GDM1 (cell line): ENCODE measurements at regions not wholly inside any gene's neighbourhood (a gene's known extent, or its start where the extent isn't known, plus 50 kb on each side); places are given as distances from the start of the nearest gene placed in this dataset.

Experiments used
- DNase-seq: peaks from one replicate; lab custom pipeline; 2025; lab: John Stamatoyannopoulos, UW

- DNase-seq, result no peak
These were observed 166.9 kb downstream of the SNX10 start for GRCh38 chr7:26458466-26459145.

- no peak for DNase-seq
These were observed 168.0 kb downstream of the SNX10 start for GRCh38 chr7:26459540-26460193.

GRCh38 chr7:26460351-26461085 is 168.9 kb downstream of the SNX10 start:
- DNase-seq, result no peak

GRCh38 chr7:26461518-26461917 is 169.9 kb downstream of the SNX10 start:
- no peak for DNase-seq

- DNase-seq, result no peak
These were observed 174.3 kb downstream of the SNX10 start for GRCh38 chr7:26466007-26466406.

DNA sequence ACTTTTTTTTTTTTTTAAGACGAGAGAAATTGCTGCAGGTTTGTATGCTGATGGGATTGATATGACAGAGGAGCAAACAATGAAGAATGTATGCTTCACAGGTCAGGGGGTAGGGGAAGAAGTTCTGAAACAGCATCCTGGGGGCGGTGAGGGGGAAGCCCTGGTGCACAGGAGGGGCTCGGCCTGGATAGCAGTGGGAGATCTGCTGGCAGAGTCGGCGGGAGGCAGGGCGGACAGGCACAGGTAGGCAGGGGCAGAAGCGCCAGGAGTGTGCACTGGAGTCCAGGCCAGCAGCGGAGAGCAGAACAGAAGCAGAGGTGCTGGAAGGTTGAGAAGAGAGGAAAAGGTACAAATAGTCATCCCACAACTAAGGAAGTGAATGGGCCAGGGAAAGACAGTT is 175.4 kb downstream of the SNX10 start:
- DNase-seq, result no peak

DNA sequence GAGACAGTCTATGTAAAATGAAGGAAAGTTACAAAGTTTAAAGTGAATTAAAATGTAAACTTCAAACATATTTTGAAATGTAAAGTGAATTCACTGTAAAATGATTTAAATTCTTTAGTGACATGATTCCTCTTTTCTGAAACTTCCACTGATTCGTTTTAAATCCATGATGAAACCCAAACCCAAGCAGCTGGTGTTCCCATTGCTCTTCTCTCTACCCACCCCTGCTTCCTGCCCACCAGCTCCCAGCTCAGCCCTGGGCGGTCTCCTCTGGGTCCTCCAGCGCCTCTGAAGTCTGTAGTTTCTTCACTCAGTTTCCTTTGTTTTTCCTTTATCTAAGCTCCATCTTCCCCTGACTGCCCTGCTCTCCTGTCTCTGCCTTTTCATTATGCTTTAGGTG is 175.9 kb downstream of the SNX10 start:
- DNase-seq, result no peak

- no peak for DNase-seq
These were observed 177.0 kb downstream of the SNX10 start for GRCh38 chr7:26468625-26469024.

- no peak for DNase-seq
These were observed 177.5 kb downstream of the SNX10 start for GRCh38 chr7:26469188-26469587.

DNA sequence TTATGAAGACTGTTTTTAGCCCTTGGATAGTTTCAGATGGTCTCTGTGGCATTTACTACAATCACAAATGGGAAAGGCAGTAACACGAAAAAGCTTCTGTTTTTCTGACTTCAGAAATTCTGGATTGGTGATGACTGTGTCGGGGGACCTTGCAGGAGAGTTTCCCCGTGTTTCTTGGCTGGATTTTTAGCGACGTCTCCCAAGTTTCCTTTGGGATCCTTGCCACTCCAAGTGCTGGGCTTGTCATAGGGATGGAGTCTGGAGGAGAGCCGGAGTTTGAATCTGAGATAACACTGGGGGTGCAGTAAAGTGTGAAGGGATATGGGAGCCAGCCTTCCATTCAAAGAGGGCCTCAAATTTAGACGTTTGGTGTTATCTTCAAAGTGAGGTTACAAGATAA is 179.0 kb downstream of the SNX10 start:
- DNase-seq, result no peak

DNA sequence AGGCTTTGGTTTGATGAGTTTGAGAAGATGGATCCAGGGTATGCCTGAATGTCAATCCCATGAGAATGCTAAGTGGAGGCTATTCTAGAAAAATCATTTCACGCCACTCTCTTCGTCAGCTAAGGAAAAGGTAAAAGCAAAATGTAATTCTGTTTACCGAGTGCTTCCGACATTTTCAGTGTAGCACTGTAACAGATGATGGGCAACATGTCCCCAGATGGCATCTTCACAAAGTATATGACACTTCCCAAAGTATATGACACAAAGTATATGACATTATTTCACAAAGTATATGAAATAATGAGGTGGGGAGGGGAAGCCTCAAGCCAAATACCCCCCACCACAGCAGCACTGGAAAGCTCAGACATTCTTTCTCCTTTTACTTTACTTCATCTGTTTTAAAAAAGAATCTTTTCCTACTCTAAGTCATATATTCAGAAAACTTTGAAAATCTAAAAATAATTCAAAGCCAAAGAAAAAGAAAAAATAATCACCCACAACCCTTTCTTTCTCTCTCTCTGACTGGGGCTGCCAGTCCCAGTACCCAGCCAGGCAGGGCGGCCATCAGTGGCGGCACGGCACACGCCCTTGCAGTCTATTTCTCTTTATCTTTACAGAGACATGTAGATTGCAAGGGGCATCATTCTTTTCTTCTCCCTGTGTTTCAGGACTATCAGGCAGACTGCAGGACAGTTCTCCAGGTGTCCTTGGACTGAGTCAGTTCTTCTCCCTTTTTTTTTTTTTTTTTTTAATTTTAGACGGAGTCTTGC is 179.8 kb downstream of the SNX10 start:
- no peak for DNase-seq

DNA sequence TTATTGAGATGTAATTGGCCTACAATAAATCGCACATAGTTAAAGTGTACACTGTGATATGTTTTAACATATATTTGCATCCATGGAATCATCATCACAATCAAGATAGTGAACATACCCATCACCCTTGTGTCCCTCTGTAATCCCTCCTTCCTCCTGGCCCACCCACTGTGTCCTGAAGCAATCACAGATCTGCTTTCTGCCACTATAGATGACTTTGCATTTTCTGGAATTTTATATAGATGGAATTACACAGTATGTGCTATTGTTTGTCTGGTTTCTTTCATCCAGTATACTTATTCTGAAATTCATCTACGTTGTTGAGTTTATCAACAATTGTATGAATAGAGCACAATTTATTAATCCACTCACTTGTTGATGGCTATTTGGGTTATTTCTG is 181.3 kb downstream of the SNX10 start:
- no peak for DNase-seq

DNA sequence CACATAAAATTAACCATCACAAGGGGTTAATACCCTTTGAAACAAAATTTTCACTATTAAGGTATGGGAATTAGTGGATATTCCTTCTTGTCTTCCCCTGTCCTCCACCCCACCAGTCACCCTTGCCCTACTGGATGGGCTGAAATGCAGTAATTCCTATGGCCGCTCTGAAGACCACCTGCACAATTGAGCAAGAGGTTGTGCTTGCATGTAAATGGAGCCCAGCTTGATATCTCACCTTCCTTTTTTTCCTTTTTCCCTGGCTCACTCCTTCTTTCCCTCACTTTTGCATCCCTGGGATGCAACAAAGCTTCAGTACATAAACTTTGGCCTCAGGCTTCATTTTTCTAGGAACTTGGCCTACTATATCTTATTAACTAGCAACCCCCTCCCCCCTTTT is 184.6 kb downstream of the SNX10 start:
- DNase-seq, result no peak

- peak; percentile 2 for DNase-seq
These were observed 185.8 kb downstream of the SNX10 start for GRCh38 chr7:26477381-26477990.

DNA sequence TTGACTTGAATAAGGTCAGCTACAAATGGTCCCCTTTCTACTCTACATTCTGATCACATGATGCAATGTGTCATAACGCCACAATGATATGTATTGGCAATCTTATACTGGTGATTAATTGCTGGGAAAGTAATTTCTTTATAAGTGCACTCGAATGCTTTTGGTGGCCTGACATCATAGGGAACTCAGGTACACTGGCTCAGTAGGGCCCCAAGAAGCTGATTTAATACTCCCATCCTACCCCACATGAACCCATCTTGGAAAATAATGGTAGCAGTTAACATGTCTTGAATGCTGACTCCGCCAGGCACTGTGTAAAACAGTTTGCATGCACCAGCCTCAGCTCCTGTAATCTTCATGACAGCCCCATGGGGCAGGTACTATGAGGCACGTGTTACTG is 186.9 kb downstream of the SNX10 start:
- no peak for DNase-seq

DNA sequence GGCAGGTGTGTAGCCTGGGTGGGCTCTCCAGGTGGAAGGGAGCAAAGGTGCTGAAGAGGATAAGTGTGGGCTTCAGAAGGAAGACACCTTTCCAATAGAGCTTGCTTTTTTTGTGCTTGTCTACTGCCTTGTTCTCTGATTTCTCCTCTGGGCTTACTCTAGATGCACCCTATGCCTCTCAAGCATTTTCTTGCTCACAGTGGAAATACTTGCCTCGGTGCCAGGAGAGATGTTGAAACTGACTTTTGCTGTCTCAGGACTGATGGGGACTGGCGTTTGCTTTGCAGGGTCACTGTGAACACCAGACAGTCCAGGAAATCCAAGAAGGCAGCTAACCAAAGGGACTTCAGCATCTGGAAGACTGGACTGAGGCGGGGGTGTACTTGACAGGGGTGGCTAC is 187.9 kb downstream of the SNX10 start:
- DNase-seq, result no peak

GRCh38 chr7:26480156-26480555 is 188.5 kb downstream of the SNX10 start:
- no peak for DNase-seq

- no peak for DNase-seq
These were observed 191.3 kb downstream of the SNX10 start for GRCh38 chr7:26482927-26483326.

DNA sequence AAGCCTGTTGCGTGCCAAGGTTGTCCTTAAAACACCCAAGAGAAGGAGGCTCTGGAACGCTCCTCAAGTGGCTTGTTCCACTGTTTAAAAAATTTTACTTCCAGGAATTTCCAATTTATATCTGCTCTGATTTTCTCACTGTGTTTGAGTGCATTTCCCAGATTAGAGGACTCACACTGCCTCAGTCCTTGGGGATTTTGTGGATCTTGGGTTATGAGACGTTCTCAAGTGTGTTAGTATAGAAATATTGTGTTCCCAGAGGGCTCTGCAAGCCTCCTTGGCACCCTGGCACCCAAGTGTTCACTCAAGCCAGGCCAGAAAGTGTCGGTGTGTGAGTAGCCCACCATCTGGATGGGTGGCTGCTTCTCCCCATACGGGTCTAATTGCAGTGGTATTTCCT is 192.2 kb downstream of the SNX10 start:
- DNase-seq, result no peak

- DNase-seq, result no peak
These were observed 193.8 kb downstream of the SNX10 start for GRCh38 chr7:26485367-26485934.

DNA sequence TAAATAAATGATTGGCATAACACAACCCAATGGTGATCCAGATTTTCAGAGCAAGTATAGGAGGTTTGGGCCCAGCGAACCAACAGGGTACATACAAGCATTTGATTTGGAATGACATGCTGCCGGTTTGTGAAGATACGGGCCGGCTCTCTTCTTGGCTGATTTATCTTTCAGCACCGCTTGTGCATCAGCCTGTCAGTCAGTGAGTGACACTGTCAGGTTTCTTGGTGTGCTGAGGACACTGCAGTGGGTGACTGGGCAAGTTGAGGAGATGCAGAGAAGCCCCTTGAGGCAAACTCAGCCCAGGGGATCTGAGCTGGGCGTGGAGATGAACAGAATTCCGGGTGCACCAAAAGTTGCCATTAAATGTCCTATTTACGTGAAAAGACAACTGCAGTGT is 194.5 kb downstream of the SNX10 start:
- DNase-seq, result no peak
